ENCODE measurements at regions not wholly inside any gene's neighbourhood (a gene's known extent, or its start where the extent isn't known, plus 50 kb on each side); places are given as distances from the start of the nearest gene placed in this dataset.

GRCh38 chr2:180231015-180231414, 223.9 kb upstream of the CWC22 start:
- TF ChIP-seq POLR2A (IDR thresholded peaks at IDR 0.05) (no peak), CTCF (IDR thresholded peaks at IDR 0.05) (no peak)
